HCEC 1CT (cell line): ENCODE measurements at regions not wholly inside any gene's neighbourhood (a gene's known extent, or its start where the extent isn't known, plus 50 kb on each side); places are given as distances from the start of the nearest gene placed in this dataset.
"Not testable (repeated sequence)": the region's sequence is repeated elsewhere in the genome, so short reads cannot be mapped to it uniquely, and the experiment has no call there.

Experiments used
- DNase-seq: peaks from one replicate; pipeline ENCODE4 v3.0.0-alpha.2; 2017

DNA sequence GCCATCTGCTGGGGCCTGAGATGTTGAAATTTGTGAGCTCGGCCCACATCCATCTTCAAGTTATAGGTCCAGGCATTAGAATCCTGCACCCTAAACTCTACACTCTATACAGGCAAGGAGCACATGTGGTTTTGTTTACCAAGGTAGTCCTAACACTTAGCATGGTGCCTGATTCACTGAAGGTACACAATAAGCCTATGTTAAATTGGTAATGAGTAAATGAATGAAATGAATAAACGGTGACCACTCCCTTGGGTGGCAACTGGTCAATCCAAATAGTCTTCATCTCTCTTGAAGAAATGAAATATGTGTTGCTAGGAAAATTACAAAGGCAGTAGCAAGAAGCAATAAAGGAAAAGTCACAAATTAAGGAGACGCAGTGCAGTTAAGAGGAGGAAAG lies 359.3 kb upstream of the UBE2E2 start:
- no peak for DNase-seq

DNA sequence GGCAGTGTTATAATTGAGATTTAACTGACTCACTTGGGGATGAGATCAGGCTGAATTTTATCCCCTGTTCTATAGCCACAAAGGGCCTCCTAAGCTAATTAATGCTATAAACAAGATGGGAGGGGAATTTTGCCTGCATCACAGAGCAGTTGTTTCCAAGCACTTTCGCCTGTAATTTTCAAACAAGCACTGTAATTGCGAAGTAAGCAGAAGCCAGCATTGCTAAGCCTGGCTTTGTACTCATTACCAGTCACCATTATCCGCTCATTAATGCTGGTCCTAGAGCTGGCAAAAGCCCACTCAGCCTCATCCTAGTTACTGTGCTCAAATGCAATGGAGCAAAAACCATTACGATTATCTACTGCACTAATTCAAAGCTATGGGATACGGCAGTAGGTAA lies 356.6 kb upstream of the UBE2E2 start:
- DNase-seq = no peak

DNA sequence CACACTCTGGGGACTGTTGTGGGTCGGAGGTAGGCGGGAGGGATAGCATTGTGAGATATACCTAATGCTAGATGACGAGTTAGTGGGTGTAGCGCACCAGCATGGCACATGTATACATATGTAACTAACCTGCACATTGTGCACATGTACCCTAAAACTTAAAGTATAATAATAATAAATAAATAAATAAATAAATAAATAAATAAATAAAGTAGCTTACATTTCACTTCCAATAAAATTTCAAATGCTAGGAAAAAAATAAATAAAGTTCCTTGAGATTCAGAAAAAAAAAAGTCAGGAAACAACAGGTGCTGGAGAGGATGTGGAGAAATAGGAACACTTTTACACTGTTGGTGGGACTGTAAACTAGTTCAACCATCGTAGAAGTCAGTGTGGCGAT lies 353.5 kb upstream of the UBE2E2 start:
- DNase-seq = not testable (repeated sequence)

DNA sequence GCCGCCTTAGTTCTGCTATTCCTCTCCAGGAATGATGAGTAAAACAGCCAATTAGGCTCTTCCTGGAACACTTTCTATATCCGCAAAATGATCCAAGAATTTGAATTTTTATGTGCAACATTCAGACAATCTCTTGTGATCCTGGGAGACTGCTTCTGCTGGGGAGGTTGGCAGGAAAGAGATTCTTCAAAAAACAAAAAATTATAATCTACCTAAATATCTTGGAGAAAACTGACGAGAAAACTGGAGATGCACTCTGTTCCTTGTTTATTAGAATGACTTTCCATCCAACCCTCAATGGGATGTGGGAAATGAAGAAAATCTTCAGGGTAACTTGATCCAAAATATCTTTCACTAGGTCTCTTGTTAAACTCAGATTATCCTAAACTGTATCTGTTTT lies 346.3 kb upstream of the UBE2E2 start:
- no peak for DNase-seq

DNA sequence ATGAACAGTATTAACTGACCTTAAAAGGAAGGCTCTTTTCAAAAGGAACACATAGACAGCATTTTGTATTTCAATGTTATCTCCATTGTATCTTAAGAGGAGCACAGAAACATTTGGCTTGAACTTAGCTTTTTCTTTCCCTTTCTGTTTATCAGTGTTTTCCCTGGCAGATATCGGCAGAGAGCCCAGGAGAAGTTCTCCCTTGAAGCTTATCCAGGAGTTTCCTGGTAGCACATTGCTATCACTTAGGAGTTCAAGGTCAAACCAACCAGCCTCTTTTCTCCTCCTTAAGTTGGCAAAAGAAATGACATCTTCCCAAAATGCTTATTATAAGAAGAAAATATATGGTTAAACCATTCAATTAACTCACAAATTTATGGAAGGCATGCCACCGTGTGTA lies 344.6 kb upstream of the UBE2E2 start:
- DNase-seq = no peak

DNA sequence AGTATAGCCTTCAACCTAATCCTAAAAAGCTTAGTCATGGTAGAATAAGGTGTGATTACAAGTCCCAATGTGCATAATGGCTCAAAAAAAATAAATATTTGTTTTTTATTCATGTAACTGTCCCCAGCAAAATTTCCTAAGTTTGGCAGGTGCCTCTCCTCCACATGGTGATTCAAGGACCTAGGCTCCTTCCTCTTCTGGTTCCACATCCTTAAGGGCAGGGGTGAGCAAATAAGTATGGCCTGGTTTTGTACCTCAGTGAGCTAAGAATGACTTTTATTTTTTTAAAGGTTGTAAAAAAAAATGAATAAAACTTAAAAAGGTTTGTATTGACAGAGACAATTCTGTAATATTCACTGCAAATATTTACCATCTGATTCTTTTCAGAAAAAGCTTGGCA lies 343.5 kb upstream of the UBE2E2 start:
- DNase-seq = no peak

DNA sequence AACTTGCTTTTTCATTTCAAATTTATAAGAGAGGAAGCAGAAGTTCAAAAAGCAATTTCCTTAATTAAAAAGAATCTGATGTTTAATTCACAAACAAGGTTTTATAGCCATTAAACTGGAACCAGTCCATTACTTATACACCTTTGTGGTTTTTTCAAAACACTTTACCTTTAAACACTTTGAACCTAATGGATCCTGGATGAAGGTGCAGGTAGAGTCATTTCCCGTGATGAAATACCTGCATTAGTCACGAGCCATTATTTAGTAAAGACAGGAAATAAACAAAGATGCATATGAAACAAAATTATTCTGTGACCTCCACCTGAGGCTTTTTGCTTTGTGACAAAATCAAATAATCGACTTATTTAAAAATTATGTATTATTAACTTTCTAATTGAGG lies 341.7 kb upstream of the UBE2E2 start:
- DNase-seq = no peak

DNA sequence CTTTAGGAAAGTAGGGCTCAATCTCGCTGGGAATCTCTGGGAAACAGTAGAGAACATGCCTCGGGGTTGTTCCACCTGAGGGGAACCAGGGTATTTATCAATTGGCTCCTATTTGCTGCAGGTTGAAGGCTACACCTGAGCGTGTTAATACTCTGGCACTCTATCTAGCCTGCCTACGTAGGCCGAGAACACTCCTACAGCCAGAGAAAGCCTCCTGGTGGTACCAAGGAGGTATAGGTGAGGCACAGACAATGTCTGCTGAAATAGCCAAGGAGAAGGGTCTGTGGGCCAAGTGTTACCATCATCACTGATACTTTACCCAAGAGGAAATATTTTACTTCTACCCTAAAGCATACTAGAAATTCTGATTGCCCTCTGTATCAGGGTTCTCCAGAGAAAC lies 341.0 kb upstream of the UBE2E2 start:
- DNase-seq = no peak

DNA sequence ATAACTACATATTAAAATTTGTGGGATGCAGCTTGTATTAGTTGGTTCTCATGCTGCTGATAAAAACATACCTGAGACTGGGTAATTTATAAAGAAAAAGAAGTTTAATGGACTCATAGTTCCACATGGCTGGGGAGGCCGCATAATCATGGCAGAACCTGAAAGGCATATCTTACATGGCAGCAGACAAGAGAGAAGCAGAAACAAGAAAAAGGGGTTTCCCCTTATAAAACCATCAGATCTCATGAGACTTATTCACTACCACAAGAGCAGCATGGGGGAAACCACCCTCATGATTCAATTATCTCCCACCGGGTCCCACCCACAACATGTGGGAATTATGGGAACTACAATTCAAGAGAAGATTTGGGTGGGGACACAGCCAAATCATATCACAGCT lies 320.3 kb upstream of the UBE2E2 start:
- DNase-seq = not testable (repeated sequence)

DNA sequence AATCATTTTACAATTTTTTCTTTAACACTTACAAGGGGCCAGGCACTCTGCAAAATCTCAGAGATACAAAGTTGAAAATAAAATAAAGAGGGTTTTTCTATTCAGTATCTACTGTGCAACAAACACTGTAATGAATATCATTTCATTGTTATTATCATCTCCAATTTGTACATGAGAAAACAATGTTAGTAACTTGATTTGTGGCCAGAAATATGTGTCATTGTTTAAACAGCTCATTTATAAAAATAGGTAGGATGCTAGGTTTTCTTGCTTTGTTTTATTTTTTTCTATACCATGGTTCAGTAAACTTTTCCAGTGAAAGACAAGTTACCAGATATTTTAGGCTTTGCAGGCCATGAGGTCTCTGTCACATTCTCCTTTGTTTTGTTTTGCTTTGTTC lies 318.1 kb upstream of the UBE2E2 start:
- DNase-seq = no peak

DNA sequence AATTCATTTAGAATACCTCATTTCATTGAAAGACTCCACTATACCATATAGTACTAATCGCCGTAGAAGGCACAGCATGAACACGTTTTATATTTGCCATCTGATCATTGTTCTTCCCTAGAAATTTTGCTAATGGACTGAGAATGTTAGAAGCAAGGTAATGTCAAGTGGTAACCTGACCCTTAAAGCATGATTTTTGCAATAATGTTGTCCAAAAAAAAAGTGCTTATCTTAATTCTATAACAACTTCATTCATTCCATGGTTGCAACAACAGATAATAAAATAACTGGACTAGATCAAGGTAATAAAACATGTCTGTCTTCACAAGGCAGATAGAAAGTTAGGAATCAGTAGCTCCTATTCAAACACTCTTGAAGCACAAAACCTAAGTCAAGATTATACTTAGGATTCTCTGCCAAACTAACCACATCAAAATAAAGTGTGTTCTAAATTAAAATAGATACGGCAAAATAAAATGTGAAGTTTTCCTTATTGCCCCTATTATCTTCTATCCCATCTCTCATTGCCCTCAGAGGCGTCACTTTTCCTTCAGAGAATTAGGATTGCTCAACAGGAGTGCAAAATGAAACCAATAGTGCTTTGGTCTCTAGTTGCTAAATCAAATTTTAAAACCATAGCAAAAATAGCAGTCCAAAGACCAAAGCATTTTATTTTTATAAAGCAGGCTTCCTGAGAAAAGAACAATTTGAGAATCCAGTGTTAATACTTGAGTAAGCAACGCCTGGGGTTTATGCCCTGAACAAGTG lies 317.4 kb upstream of the UBE2E2 start:
- DNase-seq = no peak

DNA sequence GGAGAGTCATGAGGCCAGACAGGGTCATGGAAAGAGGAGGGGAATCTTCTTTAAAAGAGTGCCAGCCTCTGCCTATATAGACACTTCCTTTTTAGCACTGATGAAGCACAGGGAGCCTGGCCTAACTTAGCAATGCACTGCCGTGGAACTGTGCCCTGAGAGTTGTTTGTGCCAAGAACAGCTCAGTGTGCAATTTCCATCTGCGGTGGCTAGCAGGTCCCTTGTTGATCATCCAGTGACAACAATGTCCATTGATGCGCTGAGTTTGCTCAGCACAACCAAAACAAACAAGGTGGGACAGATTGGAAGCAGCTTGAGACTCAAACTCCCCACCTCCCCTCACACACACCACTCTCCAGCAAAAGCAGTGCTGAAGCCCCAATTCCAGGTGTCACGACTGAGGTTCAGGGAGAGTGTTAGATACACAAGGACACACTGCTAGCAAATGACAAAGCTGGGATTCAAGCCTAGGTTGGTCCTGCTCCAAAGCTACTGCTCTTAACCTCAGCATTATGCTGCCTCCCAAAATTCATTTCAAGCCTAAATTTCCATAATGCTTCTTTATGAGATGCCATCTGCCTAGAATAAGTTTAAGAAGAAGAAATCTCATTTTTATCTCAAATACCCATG lies 316.6 kb upstream of the UBE2E2 start:
- no peak for DNase-seq

DNA sequence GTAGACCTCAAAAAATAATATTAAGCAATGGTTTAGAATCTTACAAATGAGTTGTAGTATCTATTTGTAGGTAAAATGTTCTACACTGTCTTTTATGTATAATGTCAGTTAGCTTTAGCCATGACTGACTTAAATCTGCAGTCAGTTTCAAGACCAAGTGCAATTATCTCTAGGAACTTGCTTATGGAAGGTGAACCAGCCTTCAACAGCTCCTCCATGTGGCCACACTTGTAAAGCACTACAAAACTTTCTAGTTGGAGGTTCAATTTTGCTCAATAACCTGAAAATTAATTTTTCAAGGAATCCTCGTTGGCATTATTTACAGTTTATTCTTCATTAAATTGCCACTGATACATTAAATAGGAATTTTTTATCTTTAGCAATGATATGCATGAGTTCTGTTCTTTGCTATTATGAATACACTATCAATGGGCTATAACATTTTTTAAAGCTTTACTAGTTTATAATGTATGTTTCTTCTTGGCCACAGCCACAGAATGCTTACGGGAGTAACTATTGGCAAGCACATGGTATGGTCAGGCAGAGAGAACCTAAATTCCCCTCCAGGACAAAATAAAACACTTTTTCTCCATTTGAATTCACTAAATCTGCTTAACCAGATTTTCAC lies 315.3 kb upstream of the UBE2E2 start:
- DNase-seq = peak; percentile 16

DNA sequence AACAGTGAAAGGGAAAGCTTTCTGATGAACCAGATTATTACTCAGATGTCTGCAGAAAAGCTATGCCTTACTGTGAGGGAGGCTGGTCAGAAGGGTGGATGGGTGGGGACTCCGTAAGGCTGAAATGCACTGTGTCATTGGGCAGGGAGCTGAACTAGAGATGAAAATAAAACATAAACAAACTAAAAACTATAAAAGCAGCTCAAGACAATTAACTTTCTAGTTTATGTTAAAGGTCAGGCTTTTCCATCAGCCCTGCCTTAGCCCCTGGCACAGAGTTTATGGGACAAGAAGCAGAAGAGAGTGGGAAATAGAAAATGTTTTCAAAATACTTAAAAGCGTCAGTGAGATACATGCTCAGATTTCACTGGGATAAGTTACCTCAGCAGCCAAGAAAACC lies 310.0 kb upstream of the UBE2E2 start:
- DNase-seq = no peak

DNA sequence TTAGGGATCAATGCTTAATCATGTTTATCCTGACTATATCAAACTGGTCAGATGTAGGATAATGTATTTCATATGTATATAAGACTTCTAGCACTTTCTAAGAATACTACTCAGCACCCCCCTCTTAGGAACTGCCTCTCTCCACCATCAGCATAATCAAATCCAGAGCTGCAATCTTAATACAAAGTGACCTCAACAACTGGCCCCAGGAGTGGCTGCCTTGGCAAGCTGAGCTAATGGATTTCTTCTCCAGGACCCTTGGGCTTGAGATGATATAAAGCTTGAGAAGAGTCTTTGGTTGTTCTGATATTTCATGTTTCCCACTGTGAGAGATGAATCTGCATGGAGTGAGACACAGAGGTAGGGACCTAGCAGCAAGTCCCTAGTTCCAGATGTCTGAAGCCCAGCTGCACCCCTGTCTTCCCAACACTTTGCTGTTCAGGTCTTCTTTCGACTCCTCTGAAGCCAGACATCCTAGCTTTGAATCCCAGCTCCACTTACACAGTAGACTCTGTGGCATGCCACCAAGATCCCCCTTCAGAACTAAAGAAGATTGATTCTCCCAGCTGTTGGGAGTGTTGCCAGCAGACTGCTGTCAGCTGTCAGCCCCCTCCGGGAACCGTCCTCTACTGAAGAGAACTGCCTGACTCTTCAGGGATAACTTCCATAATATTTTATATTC lies 309.3 kb upstream of the UBE2E2 start:
- no peak for DNase-seq

DNA sequence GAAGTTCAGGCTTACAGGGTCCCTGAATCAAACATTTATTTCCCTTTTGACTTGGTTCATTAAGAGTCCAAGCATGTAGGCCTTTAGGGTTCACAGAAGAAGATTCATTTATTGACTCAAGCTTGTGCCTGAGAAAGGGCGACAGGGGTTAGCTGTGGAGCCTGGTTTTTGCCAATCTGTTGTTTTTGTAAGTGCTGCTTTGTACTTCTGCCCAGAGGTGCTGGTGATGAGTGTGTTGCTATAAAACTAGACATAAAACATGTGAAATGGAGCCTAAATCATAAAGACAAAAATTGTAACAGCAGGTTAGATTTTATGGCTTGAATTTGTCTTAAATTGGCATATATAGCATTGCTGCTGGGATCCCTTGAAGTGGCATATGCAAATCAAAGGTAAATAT lies 308.3 kb upstream of the UBE2E2 start:
- DNase-seq = no peak

DNA sequence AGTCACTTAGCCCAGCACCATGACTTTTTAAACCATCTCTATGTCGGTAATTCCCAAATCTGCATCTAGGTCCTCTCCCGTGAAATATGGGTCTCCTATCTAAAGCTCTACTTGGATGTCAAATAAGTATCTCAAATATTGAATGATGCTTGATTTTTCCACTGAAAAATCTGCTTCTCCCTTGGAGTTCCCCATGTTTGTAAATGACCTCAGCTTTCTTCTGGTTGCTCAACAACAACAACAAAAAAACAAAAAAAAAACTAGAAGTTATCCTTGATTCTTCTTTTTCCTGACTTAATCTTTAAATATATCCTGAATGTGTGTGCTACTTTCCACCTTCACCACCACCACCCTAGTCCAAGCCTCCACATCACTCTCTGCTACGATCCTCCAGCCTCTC lies 307.5 kb upstream of the UBE2E2 start:
- DNase-seq = no peak

DNA sequence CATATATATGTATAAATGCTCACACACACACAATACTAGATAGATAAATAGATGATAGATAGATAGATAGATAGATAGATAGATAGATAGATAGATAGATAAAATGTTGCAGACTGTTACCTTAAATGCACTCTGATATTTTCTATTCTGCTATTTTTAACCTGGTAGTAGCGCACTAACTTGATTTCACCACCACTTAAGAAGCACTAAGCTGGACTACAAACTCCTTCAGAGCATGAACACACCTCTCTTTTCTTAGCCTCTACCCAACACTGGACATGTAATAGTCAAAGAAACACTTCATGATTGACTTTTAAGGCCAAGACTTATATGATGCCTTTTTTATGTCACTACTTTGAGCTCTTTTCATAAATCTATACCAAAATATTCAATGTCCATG lies 304.6 kb upstream of the UBE2E2 start:
- DNase-seq = no peak

DNA sequence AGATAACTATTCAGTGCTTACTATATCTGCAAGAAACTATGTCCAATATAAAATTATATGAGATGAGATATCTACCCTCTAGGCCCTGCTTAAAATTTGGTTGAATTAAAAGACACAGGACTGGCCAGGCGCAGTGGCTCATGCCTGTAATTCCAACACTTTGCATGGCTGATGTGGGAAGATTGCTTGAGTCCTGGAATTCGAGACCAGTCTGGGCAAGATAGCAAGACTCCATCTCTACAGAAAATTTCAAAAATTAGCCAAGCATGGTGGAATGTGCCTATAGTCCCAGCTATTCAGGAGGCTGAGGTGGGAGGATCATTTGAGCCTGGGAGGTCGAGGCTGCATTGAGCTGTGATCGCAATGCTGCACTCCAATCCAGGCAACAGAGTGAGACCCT lies 303.7 kb upstream of the UBE2E2 start:
- no peak for DNase-seq

DNA sequence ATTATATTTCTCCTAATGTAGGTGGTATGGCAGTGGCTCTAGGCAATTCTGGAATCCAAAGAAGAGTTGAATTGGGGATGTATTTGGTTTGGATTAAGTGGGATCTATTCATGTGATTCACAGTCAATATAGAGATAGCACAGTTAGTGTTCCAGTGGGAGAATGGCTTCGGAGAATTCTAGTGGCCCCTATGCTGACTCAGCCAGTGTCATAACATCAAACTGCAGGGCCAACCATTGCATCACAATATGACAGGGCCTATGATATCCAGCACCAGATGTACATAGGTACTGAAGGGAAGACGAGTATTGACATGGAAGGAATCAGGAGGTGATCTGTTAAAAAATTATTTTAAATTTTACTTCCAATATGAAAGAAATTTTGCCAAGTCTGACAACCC lies 302.8 kb upstream of the UBE2E2 start:
- no peak for DNase-seq

DNA sequence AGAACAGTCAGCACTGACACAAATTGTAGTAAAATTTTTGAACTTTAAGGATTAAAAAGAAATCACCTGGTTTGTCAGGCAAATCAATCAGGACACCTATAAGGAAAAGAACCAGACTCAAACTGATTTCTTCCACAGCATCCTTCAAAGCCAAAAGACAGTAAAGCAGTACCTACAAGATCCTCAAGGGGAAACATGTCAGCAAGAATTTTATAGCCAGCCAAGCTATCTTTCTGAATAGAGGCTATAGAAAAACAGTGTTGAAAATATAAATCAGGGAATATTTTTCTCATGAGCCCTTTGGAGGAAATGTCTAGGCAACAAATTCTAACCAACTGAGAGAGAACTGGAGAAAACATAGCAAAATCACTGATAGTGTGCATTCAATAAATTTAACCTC lies 301.4 kb upstream of the UBE2E2 start:
- no peak for DNase-seq

DNA sequence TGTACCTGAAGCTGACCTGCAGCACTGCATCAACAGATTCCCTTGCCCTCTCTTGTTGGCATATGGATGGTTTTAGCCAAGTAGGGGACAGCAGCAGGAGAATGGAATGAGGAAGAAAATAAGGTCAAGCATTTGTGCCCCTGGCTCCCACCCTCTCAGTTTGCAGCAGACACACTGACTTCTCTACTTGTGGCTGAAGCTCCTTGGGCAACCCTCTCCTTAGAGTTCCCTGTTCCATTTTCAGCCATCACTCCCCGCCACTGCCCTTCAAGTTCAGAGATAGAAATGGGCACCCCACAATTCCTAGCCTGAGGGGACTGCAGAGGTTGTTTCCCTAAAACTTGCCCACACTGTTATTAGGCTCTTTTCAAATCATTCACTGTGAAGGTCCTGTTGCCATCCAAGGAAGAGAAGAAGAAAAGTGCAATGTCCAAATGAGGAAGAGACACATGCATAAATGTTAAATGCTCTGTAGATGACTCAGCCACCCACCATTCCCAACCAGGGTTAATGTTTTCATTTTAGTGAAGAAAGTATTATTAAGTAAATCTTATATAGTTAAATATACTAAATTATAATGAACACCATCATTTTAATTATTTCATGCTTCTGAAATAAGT lies 295.9 kb upstream of the UBE2E2 start:
- DNase-seq = no peak

DNA sequence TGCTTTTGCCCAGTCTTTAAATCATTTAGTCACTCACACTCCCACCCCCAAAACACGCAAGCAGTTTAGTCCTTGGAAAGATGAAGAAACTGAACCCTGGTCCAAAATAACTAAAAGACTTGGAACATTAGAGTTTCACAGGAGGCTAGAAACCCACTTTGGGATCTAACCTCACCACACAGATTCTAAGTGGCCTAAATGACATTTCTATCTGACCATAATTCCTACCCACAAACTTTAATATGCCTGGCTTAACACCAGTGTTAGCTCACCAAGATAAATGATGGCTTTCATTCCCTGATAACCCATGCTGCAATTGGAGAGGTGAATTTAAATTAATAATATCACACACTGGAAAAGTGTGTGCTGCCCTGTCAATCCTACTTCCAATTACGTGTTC lies 295.3 kb upstream of the UBE2E2 start:
- no peak for DNase-seq
